Tibial nerve (tissue), 3 donors: ENCODE measurements at regions not wholly inside any gene's neighbourhood (a gene's known extent, or its start where the extent isn't known, plus 50 kb on each side); places are given as distances from the start of the nearest gene placed in this dataset.

ENCODE experiments used
- POLR2A ChIP-seq, 2 donors: fragments of 450-650 bp; IDR thresholded peaks; one replicate each; pipeline ENCODE4 v1.6.1; 2017; ENCODE audit warnings: antibody characterized with exemption in 2 of 2, mild to moderate bottlenecking in 2 of 2, moderate library complexity in 2 of 2
- TF ChIP-seq, protein P1 (sequence below), 5 experiments: fragments of 200-600 bp in 3 of 5; fragments of 450-650 bp in 2 of 5; sonication (generic) in 3 of 5; IDR thresholded peaks; one replicate each; pipeline ENCODE4 v1.5.1; 2016 to 2019; ENCODE audit warnings: antibody characterized with exemption in 5 of 5, mild to moderate bottlenecking in 3 of 5, moderate library complexity in 2 of 5

- TF ChIP-seq, protein P1, sequence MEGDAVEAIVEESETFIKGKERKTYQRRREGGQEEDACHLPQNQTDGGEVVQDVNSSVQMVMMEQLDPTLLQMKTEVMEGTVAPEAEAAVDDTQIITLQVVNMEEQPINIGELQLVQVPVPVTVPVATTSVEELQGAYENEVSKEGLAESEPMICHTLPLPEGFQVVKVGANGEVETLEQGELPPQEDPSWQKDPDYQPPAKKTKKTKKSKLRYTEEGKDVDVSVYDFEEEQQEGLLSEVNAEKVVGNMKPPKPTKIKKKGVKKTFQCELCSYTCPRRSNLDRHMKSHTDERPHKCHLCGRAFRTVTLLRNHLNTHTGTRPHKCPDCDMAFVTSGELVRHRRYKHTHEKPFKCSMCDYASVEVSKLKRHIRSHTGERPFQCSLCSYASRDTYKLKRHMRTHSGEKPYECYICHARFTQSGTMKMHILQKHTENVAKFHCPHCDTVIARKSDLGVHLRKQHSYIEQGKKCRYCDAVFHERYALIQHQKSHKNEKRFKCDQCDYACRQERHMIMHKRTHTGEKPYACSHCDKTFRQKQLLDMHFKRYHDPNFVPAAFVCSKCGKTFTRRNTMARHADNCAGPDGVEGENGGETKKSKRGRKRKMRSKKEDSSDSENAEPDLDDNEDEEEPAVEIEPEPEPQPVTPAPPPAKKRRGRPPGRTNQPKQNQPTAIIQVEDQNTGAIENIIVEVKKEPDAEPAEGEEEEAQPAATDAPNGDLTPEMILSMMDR (IDR thresholded peaks at IDR 0.05): no peak
- TF ChIP-seq POLR2A (IDR thresholded peaks at IDR 0.05): no peak
These were observed 90.2 kb downstream of the PLK2 start for GRCh38 chr5:58369513-58370190.
